KOPT-K1 (cell line): ENCODE measurements at regions not wholly inside any gene's neighbourhood (a gene's known extent, or its start where the extent isn't known, plus 50 kb on each side); places are given as distances from the start of the nearest gene placed in this dataset.
"Not testable (repeated sequence)": the region's sequence is repeated elsewhere in the genome, so short reads cannot be mapped to it uniquely, and the experiment has no call there.

Experiments used
- H3K27ac ChIP-seq: fragments of 200-600 bp; sonication (generic); 2 replicates; pipeline ENCODE4 v1.5.1; 2016; ENCODE audit warnings: antibody characterized with exemption, mild to moderate bottlenecking, low read depth, low read length; ENCODE audit not compliant: poor library complexity, severe bottlenecking
- H3K36me3 ChIP-seq: fragments of 200-600 bp; sonication (generic); 2 replicates; pipeline ENCODE4 v1.5.1; 2017; ENCODE audit warnings: antibody characterized with exemption, mild to moderate bottlenecking, low read length, moderate library complexity; ENCODE audit not compliant: insufficient read depth
- H3K9me3 ChIP-seq: fragments of 200-600 bp; sonication (generic); 2 replicates; pipeline ENCODE4 v1.5.1; 2017; ENCODE audit warnings: antibody characterized with exemption, low read length, mild to moderate bottlenecking; ENCODE audit not compliant: insufficient read depth, poor library complexity, severe bottlenecking

DNA sequence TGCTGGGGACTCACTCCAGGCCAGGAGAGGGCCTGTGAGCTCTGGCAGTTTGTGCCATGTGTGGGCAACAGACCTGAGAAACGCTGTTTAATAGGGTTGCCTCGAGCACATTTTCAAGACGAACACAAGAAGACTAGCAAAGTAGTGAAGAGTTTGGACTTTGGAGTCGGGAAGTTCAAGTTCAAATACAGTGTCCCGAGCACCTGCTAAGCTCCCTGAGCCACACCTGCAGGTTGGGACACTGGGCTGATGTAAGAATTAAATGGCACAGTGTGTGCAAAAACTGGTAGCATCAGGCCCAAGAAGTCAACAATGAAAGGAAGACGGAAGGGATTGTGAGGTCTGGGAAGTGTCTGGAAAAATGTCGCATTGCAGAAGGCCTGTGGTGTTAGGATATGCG is 112.8 kb upstream of the PABPC3 start:
- H3K9me3 ChIP-seq, result no peaks in the 10 kb centered on the region
- H3K36me3 ChIP-seq, result no peaks in the 10 kb centered on the region
- no peak overlapping the region for H3K27ac ChIP-seq

- Histone ChIP-seq H3K27ac (no peak overlapping the region), H3K36me3 (no peaks in the 10 kb centered on the region), H3K9me3 (no peaks in the 10 kb centered on the region)
Observed at GRCh38 chr13:24984134-24984533, 111.8 kb upstream of the PABPC3 start.

DNA sequence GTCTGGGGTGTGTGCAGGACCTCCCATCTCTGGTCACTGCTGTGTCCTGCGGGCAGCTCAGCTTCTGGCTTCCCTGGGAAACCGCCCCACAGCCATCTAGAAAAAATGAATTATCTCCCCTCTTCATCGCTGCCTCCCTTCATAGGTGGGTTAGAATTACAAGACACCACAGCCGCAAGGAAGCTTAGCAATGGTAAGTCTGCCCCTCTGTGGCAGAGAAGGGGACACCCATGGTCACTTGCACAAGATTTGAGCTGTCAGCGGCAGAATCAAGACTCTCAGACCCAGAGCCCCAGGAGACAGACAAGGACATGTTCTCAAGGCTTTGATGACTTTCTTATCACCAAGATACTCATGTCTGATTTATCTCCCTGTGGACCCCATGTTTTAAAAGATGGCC is 110.8 kb upstream of the PABPC3 start:
- H3K27ac ChIP-seq, result no peak overlapping the region
- no peaks in the 10 kb centered on the region for H3K9me3 ChIP-seq
- no peaks in the 10 kb centered on the region for H3K36me3 ChIP-seq

DNA sequence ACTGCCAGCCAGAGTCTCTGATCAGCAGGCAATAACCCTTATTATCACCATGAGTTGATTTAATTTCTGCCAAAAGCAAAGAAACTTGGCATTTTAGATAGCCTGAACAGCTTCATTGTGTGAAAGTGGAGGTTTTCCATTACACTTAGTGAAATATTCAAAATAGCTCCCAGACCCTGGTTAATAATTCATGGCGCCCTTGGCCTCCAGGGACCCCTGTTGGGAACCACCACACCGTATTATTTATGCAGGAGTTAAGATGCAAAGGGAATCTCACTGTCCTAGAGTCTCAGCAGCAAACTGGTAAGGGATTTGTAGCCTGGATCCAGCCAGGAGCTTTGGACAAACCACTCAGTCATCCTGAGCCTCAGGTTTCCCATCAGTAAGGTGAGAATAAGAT is 110.0 kb upstream of the PABPC3 start:
- Histone ChIP-seq H3K27ac (no peak overlapping the region), H3K36me3 (no peaks in the 10 kb centered on the region), H3K9me3 (no peaks in the 10 kb centered on the region)

DNA sequence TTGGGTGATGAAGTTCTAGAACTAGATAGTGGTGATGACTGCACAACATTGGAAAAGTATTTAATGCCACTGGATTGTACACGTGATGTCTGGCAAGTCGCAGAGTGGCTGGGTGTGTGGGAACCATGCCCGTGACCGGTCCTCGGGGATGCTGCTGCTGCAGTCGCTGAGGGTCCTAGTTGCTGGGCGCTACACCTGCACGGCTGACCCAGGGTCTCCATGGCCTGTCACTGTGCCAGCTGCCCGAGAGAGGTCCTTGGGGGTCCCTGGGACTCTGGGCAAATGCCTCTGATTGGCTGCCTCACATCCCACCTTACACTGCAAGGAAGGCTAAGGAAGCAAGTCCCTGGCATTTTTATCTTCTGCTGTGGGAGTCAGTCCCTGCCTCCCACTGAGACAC is 109.1 kb upstream of the PABPC3 start:
- no peak overlapping the region for H3K27ac ChIP-seq
- no peaks in the 10 kb centered on the region for H3K36me3 ChIP-seq
- H3K9me3 ChIP-seq, result no peaks in the 10 kb centered on the region

- H3K27ac ChIP-seq, H3K36me3 ChIP-seq, H3K9me3 ChIP-seq: not testable (repeated sequence)
Observed at GRCh38 chr13:24989959-24990358, 106.0 kb upstream of the PABPC3 start.

DNA sequence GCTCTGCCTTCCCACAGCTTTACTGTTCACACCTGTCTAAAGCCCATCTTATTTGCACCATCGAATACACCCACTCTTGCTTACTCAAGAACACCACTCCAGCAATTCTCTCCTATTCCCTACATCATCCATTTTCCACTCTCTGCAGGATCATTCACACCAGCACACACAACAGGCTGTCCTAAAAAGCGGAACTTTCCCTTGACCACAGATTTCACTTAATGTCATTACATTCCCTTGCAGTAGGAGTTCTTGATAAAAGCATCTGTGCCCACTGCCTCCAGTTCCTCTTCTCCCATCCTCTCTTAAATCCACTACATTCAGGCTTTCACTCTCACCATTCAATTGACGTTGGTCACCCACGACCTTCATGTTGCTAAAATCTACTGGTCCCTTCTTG is 103.0 kb upstream of the PABPC3 start:
- not testable (repeated sequence) for H3K9me3 ChIP-seq, H3K36me3 ChIP-seq, H3K27ac ChIP-seq

DNA sequence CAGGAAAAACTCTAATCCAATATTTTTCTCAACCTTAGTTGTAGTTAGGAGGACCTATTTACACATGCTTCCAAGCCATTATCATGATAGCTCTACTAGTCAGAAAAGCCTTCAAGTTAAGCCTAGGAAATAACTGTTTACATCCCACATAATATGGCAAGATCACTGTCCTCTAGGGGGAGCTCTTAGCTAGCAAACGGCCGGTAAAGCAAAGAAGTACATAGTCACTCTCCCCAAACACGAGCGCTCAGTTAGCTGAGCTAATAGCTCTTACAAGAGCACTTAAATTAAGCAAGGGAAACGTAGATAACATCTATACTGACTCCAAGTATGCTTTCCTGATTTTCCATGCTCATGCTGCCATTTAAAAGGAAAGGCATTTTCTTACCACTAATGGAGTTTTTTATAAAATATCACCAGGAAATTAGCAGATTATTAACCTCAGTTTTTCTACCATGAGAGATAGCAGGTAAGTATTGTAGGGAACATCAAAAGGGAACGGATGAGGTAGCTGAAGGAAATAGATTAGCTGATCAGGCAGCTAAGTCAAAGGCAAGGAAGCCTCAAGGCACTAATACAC is 100.6 kb upstream of the PABPC3 start:
- Histone ChIP-seq H3K27ac (no peak overlapping the region), H3K36me3 (no peaks in the 10 kb centered on the region), H3K9me3 (no peaks in the 10 kb centered on the region)

- Histone ChIP-seq H3K9me3 (no peaks in the 10 kb centered on the region), H3K27ac (no peak overlapping the region), H3K36me3 (no peaks in the 10 kb centered on the region)
Observed at GRCh38 chr13:24997367-24997967, 98.5 kb upstream of the PABPC3 start.

- no peaks in the 10 kb centered on the region for H3K36me3 ChIP-seq
- no peaks in the 10 kb centered on the region for H3K9me3 ChIP-seq
- H3K27ac ChIP-seq, result no peak overlapping the region
Observed at GRCh38 chr13:24998433-24998832, 97.5 kb upstream of the PABPC3 start.

DNA sequence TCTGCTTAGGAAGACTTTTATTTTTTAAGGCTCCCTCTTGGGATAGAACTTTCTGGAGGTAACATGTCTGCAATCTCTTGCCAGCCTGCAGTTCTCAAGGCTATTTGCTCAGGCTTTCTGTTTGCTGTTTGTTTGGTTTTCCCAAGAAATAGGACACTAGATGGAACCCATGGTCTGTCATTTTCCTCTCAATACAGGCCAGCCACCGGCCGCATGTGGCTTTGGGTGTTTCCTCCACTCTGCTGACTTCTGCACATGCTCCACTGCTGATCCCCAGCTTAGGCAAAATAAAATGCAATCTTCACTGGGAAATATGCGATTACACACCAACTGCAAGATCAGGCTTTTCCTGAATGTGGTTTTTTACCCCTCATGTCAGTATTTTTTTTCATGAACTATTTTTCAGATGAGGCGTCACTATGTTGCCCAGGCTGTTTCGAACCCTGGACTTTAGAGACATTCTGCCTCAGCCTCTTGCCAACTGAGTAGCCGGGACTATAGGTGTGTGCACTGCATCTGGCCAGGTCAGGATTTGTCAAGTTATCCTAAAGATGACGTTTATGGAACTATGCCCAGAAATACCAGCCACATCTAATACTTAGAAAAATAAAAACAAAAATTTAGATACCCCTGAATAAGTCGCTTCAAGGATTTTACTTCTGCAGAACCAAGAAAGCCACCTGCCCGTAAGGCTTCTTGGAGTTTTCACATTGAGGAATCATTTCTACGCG is 94.3 kb upstream of the PABPC3 start:
- no peak overlapping the region for H3K27ac ChIP-seq
- no peaks in the 10 kb centered on the region for H3K36me3 ChIP-seq
- no peaks in the 10 kb centered on the region for H3K9me3 ChIP-seq

DNA sequence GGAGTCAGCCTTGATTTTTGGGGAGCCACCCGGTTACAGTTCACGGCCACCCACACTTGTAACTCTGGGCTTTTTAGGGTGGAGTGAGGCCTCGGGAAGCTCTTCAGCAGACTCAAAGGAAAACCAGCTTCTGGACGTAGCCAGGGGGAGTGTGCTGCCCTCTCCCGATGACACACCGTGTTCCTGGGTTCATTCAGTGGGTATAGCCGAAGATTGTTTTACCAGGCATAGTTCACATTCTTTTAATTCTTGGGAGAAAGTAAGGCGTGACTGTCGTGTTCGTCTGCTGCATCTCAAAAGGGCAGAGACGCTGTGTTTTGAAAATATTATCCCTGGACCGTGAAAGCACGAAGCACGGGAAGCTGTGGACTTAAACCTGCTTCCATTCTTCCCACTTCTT is 93.6 kb upstream of the PABPC3 start:
- not testable (repeated sequence) for H3K27ac ChIP-seq, H3K9me3 ChIP-seq

DNA sequence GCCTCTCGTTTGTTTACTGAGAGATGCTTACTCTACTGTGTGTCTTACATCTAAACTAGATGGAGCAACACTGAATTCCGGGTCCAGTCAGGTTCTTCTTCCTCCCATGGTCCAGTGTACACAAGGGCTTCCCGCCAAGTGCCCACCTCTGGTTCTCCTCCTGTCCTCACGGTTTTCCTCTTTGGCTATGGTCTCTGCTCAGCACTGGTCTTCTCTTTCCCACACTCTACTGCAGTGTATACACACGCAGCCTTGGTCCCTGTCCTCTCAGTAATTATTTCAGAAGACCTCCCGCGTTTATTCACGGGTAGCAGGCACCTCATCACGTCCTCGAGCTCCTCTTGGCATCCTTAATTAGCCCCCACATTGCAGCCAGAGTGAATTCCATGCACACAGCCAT is 91.4 kb upstream of the PABPC3 start:
- not testable (repeated sequence) for H3K9me3 ChIP-seq, H3K27ac ChIP-seq, H3K36me3 ChIP-seq

More for the DNA sequence above, 93.6 kb upstream of the PABPC3 start:
- not testable (repeated sequence) for H3K36me3 ChIP-seq

- not testable (repeated sequence) for H3K36me3 ChIP-seq, H3K9me3 ChIP-seq, H3K27ac ChIP-seq
Observed at GRCh38 chr13:25005050-25005497, 90.9 kb upstream of the PABPC3 start.

DNA sequence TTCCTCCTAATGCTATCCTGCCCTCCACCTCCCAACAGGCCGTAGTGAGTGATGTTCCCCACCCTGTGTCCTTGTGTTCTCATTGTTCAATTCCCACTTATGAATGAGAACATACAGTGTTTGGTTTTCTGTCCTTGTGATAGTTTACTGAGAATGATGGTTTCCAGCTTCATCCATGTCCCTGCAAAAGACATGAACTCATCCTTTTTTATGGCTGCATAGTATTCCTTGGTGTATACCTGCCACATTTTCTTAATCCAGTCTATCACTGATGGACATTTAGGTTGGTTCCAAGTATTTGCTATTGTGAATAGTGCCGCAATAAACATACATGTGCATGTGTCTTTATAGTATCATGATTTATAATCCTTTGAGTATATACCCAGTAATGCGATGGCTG is 88.5 kb upstream of the PABPC3 start:
- H3K9me3 ChIP-seq, H3K27ac ChIP-seq, H3K36me3 ChIP-seq: not testable (repeated sequence)

DNA sequence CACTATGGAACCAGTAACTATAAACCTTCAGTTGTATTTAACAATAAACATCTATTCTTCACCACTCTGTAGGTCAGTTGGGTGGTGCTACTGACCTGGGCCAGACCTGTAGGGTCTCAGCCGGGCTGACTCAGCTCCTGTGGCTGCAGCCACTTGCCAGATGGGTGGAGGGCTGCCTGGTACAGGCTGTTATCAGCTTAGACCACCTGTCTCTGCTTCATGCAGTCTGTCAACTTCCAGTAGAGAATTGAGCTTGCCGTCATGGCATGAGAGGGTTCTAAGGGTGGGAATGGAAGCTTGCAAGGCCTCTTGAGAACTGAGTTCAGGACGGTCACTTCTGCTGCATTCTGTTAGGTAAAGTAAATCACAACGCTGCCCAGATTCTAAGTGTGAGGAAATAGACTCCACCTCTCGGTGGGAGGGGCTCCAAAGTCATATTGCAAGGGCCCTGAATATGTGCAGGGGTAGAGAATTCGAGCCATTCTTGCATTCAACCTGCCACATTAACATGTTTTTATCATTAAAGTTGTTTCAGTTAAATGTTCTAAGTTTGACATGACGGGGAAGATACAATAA is 81.5 kb upstream of the PABPC3 start:
- H3K36me3 ChIP-seq, H3K27ac ChIP-seq, H3K9me3 ChIP-seq: not testable (repeated sequence)
